OCI-LY7 (cell line): ENCODE measurements at regions not wholly inside any gene's neighbourhood (a gene's known extent, or its start where the extent isn't known, plus 50 kb on each side); places are given as distances from the start of the nearest gene placed in this dataset.

ENCODE experiments used
- EZH2phosphoT487 ChIP-seq: fragments of 200-600 bp; sonication (generic); IDR thresholded peaks from 2 replicates; pipeline ENCODE4 v1.6.1; 2018; ENCODE audit warnings: low read depth, borderline replicate concordance, mild to moderate bottlenecking, mixed run types, antibody characterized with exemption, low read length, moderate library complexity, mixed read lengths
- TF ChIP-seq, protein P1 (sequence below): fragments of 200-600 bp; sonication (generic); conservative IDR thresholded peaks from 2 replicates; pipeline ENCODE4 v1.5.1; 2014; ENCODE audit warnings: mild to moderate bottlenecking, antibody characterized with exemption, low read length, moderate library complexity, mixed read lengths

GRCh38 chr12:34338751-34339150 lies 316.5 kb downstream of the ALG10 start:
- no peak for TF ChIP-seq EZH2phosphoT487
- TF ChIP-seq, protein P1, sequence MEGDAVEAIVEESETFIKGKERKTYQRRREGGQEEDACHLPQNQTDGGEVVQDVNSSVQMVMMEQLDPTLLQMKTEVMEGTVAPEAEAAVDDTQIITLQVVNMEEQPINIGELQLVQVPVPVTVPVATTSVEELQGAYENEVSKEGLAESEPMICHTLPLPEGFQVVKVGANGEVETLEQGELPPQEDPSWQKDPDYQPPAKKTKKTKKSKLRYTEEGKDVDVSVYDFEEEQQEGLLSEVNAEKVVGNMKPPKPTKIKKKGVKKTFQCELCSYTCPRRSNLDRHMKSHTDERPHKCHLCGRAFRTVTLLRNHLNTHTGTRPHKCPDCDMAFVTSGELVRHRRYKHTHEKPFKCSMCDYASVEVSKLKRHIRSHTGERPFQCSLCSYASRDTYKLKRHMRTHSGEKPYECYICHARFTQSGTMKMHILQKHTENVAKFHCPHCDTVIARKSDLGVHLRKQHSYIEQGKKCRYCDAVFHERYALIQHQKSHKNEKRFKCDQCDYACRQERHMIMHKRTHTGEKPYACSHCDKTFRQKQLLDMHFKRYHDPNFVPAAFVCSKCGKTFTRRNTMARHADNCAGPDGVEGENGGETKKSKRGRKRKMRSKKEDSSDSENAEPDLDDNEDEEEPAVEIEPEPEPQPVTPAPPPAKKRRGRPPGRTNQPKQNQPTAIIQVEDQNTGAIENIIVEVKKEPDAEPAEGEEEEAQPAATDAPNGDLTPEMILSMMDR, result no peak
